Medulla oblongata (tissue), 1 donor: ENCODE measurements at regions not wholly inside any gene's neighbourhood (a gene's known extent, or its start where the extent isn't known, plus 50 kb on each side); places are given as distances from the start of the nearest gene placed in this dataset.
"Not testable (repeated sequence)": the region's sequence is repeated elsewhere in the genome, so short reads cannot be mapped to it uniquely, and the experiment has no call there.

Experiments
- DNase-seq: peaks from one replicate; pipeline ENCODE4 v3.0.0-alpha.2; 2015; ENCODE audit errors: extremely low spot score

GRCh38 chr5:7080501-7080900 is 315.4 kb upstream of the ADCY2 start:
- DNase-seq, result no peak

- no peak for DNase-seq
These were observed 308.1 kb upstream of the ADCY2 start for GRCh38 chr5:7087719-7088297.

DNA sequence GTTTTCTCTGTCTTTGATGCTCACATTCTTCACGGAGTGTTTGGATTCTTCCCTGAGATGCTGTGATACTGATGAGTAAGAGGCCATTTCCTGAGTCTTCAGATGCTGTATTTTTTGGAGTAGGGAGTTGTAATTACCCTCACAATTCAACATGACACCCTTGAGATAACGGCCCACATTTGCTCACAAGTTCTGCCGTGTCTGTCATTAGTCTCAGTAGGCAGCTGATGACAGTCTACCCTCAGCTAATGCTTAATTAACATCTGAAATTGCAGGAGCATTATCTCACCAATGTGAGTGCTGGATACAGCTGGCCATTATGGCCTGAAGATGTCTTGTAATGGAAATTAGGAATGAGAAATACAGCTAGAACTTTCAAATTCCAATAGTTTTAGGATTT is 307.1 kb upstream of the ADCY2 start:
- DNase-seq, result no peak

- no peak for DNase-seq
These were observed 301.3 kb upstream of the ADCY2 start for GRCh38 chr5:7094626-7095025.

- no peak for DNase-seq
These were observed 299.6 kb upstream of the ADCY2 start for GRCh38 chr5:7096294-7096693.

DNA sequence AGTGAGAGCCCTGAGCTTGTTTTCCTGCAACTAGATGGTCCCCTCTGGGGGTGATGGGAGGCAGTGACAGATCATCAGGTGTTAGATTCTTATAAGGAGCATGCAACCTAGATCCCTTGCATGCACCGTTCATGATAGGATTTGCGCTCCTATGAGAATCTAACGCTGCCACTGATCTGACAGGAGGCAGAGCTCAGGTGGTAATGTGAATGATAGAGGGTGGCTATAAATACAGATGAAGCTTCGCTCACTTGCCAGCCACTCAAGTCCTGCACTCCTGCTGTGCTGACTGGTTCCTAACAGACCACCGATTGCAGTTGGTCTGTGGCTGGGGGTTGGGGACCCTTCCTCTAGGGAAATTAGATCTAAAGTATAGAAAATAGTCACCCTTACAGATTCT is 290.6 kb upstream of the ADCY2 start:
- no peak for DNase-seq

- DNase-seq, result no peak
These were observed 278.0 kb upstream of the ADCY2 start for GRCh38 chr5:7117961-7118360.

- no peak for DNase-seq
These were observed 264.3 kb upstream of the ADCY2 start for GRCh38 chr5:7131680-7132079.

- no peak for DNase-seq
These were observed 249.1 kb upstream of the ADCY2 start for GRCh38 chr5:7146886-7147285.

GRCh38 chr5:7157083-7157482 is 238.9 kb upstream of the ADCY2 start:
- DNase-seq, result no peak

DNA sequence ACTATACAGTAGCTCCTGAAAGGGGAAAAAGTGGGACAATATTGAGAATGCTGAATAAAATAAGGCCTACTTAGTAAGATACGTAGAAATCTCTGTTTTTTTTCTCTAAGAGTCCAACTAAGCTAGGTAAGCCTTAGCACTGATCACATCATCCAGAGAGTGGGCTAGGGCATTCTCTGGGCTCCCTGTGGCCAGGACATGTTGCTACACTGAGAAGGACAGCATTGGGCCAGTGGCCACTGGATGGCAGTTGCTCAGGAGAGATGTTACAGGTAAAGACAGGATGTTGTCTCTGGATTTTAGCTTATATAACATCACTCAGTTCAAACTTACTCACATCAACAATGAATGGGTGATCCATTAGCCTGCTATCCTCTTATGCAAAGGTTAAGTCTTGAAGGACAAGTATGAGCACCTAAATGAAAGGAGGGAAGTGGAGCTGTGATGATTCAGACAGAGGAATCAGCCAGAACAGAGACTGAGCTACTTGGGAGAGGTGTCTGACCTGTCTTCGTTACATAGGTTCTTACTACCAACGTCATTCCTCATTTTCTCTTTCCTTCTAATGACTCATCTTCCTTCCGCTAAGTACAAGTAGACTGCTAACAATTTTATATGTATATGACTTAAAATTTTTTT is 226.6 kb upstream of the ADCY2 start:
- DNase-seq, result no peak

GRCh38 chr5:7170785-7171184 is 225.2 kb upstream of the ADCY2 start:
- DNase-seq, result not testable (repeated sequence)

- no peak for DNase-seq
These were observed 216.6 kb upstream of the ADCY2 start for GRCh38 chr5:7179364-7179763.

DNA sequence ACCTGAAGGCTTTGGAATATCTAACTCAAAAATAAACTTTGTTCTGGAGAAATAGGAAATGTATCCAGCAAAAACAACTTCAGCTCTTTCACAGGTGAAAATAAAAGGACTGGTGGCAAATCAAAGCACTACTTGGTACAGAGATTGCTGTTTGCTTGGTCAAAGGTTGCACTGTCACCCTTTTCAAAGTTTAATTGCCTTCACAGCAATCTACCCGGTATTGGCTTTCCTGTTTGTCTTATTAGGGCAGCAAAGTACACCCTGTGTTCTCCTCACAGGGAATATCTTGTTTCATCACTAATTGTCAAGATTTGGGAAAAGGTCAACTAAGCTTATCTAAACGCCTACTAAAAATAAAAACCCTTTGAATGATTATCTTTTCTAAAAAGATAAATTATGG is 214.1 kb upstream of the ADCY2 start:
- DNase-seq, result no peak

GRCh38 chr5:7185742-7186141 is 210.2 kb upstream of the ADCY2 start:
- no peak for DNase-seq

GRCh38 chr5:7186818-7187217 is 209.1 kb upstream of the ADCY2 start:
- no peak for DNase-seq

DNA sequence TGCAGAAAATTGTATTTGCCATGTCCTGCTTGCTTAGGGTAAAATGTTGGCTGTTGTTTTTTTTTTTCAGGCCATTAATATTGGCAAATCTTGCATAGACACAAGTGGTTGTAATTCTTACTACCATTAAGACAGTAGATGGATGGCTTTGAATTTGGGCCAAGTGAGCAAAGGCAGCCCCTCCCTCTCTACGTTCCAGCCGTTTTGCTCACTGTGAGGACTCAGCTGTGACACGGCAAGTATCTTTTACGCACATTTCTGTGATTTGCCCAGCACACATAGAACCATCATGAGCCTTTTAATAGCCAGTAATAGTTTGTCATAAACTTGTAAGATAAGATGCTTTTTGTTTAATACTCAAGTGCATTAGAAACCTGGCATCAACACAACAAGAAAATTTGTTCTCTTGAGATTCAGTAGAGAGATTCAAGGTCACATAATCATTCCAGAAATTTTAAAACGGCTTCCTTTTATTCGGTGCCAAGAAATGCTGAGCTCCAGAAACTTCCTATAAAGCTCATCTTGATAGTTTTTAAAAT is 205.2 kb upstream of the ADCY2 start:
- no peak for DNase-seq

GRCh38 chr5:7192016-7192415 is 203.9 kb upstream of the ADCY2 start:
- no peak for DNase-seq

DNA sequence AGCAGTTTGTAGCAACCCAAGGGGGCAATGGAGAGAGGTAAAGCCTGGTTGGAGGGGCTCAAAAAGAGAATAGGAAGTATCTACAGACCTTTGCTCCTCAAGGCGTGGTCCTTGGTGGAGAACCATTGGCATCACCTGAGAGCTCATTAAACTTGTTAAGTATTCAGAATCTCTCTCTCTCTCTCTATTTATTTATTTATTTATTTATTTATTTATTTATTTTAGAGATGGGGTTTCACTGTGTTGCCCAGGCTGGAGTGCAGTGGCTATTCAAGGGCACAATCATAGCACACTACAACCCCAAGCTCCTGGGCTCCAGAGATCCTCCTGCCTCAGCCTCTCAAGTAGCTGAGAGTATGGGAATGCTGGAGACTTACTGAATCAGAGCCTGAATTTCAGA is 193.1 kb upstream of the ADCY2 start:
- no peak for DNase-seq

GRCh38 chr5:7207979-7208378 is 188.0 kb upstream of the ADCY2 start:
- no peak for DNase-seq

GRCh38 chr5:7208938-7209337 is 187.0 kb upstream of the ADCY2 start:
- DNase-seq, result no peak

GRCh38 chr5:7209658-7210057 is 186.3 kb upstream of the ADCY2 start:
- DNase-seq, result peak; percentile 10

DNA sequence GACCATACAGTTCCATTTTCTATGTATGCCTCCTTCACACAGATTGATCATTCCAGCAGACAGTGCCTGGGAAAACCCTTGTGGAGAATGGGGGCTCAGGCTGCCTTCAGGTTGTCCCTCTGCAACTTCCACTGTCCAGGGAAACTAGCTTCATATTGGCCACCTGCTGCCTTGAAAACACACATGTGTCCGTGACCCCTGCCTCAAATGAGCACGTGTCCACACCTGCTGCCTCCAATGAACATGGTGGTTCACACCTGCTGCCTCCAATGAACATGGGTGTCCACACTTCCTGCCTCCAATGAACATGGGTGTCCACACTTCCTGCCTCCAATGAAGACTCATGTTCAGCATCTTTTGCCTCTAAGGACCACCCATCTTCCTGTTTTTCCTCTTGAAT is 185.4 kb upstream of the ADCY2 start:
- no peak for DNase-seq

DNA sequence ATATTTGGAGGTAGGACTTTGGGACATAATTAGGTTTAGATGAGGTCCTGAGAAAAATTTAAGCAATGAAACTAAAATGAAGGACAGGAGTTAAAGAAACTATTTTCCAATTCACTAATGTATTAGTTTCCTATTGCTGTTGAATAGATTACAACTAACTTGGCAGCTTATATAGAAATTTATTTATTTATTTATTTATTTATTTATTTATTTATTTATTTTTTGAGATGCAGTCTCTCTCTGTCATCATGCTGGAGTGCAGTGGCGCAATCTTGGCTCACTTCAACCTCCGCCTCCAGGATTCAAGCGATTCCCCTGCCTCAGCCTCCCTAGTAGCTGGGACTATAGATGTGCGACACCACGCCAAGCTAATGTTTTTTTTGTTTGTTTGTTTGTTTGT is 182.4 kb upstream of the ADCY2 start:
- no peak for DNase-seq
